ENCODE measurements at regions not wholly inside any gene's neighbourhood (a gene's known extent, or its start where the extent isn't known, plus 50 kb on each side); places are given as distances from the start of the nearest gene placed in this dataset.

DNA sequence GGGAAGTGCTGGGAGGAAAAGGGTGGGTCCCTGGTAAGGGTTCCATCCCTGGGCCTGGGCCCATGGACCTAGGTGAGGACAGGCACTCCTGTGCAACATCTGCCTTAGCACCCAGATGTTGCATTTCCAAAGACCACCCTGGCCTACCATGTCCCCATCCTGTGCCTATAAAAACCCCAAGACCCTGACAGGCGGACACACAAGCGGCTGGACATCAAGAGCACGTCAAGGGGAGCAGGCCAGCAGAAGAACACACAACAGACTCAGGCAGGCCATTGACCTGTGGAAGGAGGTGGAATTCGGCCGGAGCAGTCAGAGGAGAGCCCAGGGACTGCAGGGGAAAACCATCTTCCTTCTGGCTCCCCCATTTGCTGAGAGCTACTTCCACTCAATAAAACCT is 937.8 kb upstream of the MANEA start:
- TF ChIP-seq POLR2AphosphoS5 (IDR thresholded peaks at IDR 0.05) (no peak), EP300 (IDR thresholded peaks at IDR 0.05) (no peak), POLR2A (IDR thresholded peaks at IDR 0.05) (no peak)
- TF ChIP-seq, protein P1, sequence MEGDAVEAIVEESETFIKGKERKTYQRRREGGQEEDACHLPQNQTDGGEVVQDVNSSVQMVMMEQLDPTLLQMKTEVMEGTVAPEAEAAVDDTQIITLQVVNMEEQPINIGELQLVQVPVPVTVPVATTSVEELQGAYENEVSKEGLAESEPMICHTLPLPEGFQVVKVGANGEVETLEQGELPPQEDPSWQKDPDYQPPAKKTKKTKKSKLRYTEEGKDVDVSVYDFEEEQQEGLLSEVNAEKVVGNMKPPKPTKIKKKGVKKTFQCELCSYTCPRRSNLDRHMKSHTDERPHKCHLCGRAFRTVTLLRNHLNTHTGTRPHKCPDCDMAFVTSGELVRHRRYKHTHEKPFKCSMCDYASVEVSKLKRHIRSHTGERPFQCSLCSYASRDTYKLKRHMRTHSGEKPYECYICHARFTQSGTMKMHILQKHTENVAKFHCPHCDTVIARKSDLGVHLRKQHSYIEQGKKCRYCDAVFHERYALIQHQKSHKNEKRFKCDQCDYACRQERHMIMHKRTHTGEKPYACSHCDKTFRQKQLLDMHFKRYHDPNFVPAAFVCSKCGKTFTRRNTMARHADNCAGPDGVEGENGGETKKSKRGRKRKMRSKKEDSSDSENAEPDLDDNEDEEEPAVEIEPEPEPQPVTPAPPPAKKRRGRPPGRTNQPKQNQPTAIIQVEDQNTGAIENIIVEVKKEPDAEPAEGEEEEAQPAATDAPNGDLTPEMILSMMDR (IDR thresholded peaks at IDR 0.05): no peak
